ENCODE measurements at regions not wholly inside any gene's neighbourhood (a gene's known extent, or its start where the extent isn't known, plus 50 kb on each side); places are given as distances from the start of the nearest gene placed in this dataset.

GRCh38 chr17:15085890-15086677, 179.0 kb downstream of the PMP22 start:
- TF ChIP-seq POLR2A (IDR thresholded peaks at IDR 0.05; ENCODE audit: low read length) (no peak), GATA1 (IDR thresholded peaks at IDR 0.05; ENCODE audit: low read depth, low read length) (no peak)
